ENCODE measurements at regions not wholly inside any gene's neighbourhood (a gene's known extent, or its start where the extent isn't known, plus 50 kb on each side); places are given as distances from the start of the nearest gene placed in this dataset.
"Not testable (repeated sequence)": the region's sequence is repeated elsewhere in the genome, so short reads cannot be mapped to it uniquely, and the experiment has no call there.

- DNase-seq (ENCODE audit: low spot score) = no peak
Observed at GRCh38 chr11:134665571-134666270, 253.7 kb upstream of the B3GAT1 start.

GRCh38 chr11:134665188-134665535 is 253.1 kb upstream of the B3GAT1 start:
- DNase-seq (ENCODE audit: low spot score) = no peak

DNA sequence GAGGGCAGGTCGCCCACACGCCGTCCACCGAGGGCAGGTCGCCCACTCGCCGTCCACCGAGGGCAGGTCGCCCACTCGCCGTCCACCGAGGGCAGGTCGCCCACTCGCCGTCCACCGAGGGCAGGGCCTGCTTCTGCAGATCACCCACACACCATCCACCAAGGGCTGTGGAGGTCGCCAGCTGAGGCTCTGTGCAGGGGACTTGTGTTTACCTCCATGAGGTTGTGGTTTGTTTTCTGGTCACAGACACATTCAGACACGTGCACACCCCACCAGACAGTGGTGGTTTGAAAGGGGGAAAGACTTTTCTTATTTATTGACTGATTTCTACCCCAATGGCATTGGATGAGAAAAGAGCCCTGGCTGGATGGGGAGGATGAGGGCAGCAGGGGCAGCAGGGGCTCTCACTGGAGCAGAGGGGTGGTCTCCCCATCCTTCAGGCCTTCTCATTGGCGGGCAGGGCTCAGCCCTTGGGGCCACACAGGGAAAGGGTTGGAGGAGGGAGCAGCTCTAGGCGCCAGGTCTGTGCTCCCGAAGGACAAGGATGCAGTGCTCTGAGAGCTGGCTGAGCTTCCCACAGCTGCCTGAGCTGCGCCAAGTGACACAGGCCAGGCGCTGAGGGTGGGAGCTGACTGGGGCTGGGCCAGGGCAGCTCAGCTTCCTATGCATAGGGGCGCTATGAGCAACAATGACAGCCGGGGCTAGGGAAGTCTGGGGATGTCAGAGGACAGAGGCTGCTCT is 252.6 kb upstream of the B3GAT1 start:
- DNase-seq (ENCODE audit: low spot score) = no peak

DNA sequence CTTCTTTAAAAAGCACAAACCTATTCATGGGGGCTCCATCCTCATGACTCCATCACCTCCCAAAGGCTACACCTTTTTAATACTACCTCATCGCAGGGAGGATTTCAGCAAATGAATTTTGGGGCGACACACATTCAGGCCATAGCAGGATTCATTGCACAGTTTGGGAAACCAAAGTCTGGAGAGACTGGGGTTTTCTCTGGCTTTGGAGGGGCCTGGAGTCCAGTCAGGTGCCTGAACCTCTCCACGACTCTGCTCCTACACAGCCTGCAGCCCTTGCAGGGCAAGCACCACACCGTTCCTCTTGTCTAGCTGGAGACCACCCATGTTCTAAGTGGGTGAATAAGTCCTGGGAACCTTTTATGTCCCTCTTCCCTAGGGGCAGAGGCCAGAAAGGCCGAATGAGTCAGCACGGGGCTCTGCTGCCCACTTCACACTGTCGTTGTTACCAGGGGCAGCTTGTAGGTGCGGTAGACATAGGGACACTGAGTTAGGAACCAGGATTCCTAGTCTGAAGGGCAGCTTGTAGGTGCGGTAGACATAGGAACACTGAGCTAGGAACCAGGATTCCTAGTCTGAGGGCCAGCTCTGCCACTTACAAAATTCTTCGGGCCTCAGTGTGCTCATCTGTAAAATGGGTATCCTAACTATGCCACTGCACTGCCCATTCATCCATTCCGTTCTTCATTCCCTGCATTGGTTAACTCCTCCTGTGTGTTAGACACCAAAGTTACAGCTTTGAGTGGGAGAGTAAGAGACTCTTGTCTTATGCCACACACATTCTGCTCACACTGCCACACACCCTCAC is 251.7 kb upstream of the B3GAT1 start:
- no peak for DNase-seq (ENCODE audit: low spot score)

GRCh38 chr11:134662629-134663360 is 250.8 kb upstream of the B3GAT1 start:
- DNase-seq (ENCODE audit: low spot score) = no peak

- DNase-seq (ENCODE audit: low spot score) = no peak
Observed at GRCh38 chr11:134661660-134662059, 249.6 kb upstream of the B3GAT1 start.

DNA sequence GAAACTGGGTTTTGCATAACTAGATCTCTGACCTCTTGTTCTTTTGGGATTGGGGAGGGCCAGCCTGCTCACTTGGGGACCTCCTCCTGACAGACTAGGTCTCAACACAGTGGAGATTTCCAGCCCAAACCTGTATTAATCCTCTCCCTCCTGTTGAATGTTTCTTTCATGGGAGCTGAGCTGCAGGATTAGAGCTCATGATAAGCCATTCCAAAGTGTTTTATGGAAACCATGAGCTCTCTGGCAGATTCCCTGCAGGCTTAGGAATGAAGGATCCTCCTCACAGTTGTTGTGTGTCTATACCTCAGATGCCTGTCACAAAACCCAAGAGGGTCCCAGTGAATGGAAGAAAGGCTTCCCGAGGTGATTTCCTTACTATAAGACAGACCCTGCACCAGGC is 248.4 kb upstream of the B3GAT1 start:
- no peak for DNase-seq (ENCODE audit: low spot score)

GRCh38 chr11:134659882-134660281 is 247.8 kb upstream of the B3GAT1 start:
- DNase-seq (ENCODE audit: low spot score) = no peak

DNA sequence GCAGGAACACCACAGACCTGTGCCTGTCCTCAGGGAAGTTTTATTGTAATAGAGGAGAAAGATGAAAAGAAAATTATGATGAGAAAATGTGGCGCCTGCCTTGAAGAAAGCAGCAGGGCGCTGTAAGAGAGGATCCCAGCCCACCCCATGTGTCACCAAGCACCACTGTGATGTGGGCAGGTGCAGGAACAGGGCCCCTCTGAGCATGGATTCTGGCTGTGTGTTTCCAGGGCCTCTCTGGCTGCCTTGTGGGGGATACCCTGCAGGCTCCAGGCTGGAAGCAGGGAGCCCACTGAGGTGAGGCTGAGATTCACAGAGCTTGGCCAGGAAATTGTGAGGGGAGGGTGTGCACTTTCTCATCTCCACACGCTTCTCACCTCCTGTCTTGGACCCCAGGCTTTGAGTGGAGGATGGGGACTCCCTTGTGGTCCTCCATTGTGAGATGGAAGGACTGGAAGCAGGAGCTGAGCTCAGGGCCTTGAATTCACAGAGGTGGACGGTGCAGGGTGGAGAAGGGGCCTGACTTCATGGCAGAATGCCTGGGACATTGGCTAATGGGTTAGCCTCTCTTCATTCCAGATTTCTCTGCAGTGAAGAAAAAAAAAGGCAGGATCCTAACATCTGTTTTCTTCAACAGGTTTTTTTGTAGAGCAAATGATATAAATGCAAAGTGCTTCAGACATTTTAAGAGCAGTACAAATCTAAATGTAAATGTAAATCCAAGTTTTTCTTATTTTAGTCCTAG is 246.6 kb upstream of the B3GAT1 start:
- DNase-seq (ENCODE audit: low spot score) = no peak

GRCh38 chr11:134657631-134658030 is 245.6 kb upstream of the B3GAT1 start:
- DNase-seq (ENCODE audit: low spot score) = no peak

- no peak for DNase-seq (ENCODE audit: low spot score)
Observed at GRCh38 chr11:134656861-134657540, 245.0 kb upstream of the B3GAT1 start.

- DNase-seq (ENCODE audit: low spot score) = not testable (repeated sequence)
Observed at GRCh38 chr11:134656086-134656840, 244.2 kb upstream of the B3GAT1 start.

- DNase-seq (ENCODE audit: low spot score) = no peak
Observed at GRCh38 chr11:134655189-134655989, 243.3 kb upstream of the B3GAT1 start.

GRCh38 chr11:134654161-134654915 is 242.3 kb upstream of the B3GAT1 start:
- no peak for DNase-seq (ENCODE audit: low spot score)

DNA sequence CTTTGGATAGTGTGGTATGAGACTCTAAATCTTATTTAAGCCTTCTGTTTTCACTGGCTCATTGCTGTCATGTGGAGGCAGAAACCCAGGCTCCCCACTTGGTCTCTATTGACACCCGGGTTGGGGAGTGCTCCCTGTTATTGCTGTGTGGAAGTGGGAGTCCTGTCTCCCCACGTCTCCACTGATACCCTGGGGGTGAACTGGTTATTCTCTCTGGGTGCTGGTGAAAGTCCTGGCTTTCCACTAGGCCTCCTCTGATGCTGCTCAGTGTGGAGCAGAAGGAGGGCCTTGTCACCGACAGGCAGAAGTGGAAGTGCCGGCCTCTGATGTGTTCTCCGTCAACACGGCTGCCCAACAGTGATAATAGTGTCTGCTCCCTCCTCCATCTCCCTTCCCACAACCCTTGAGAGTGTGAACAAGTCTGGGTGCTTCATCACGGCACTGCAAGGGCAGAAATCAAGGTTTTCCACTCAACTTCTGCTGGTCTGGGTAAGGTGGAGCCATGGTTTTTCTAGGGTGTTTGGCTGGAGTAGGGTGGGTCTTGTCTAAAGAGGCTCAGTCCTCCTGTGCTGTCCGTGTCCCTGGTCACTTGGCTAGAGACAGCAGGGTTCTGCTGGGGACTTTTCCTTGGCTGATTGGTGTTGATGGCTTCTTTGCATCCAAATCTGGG is 240.7 kb upstream of the B3GAT1 start:
- no peak for DNase-seq (ENCODE audit: low spot score)

GRCh38 chr11:134647066-134647743 is 235.2 kb upstream of the B3GAT1 start:
- no peak for DNase-seq (ENCODE audit: low spot score)

- no peak for DNase-seq (ENCODE audit: low spot score)
Observed at GRCh38 chr11:134646561-134646960, 234.5 kb upstream of the B3GAT1 start.
